Retinal pigment epithelial cell (primary cell): ENCODE measurements at regions not wholly inside any gene's neighbourhood (a gene's known extent, or its start where the extent isn't known, plus 50 kb on each side); places are given as distances from the start of the nearest gene placed in this dataset.

Experiments used
- DNase-seq: peaks from one replicate; pipeline ENCODE4 v3.0.0-alpha.2; 2010; ENCODE audit warnings: low read depth
- H3K4me3 ChIP-seq: 2 replicates; pipeline ENCODE4 v1.5.1; 2011; ENCODE audit warnings: mild to moderate bottlenecking, low read length, control low read depth, moderate library complexity
- CTCF ChIP-seq: conservative IDR thresholded peaks from 2 replicates; pipeline ENCODE4 v1.5.1; 2011; ENCODE audit warnings: low read depth, low read length, control low read depth, inconsistent platforms

- no peak overlapping the region for H3K4me3 ChIP-seq
- no peak for DNase-seq
- no peak for TF ChIP-seq CTCF
These were observed 113.0 kb downstream of the MMRN1 start for GRCh38 chr4:90007494-90008167.

GRCh38 chr4:90012918-90013317, 114.3 kb upstream of the CCSER1 start:
- no peak for TF ChIP-seq CTCF
- no peak overlapping the region for H3K4me3 ChIP-seq
- no peak for DNase-seq

- no peak for TF ChIP-seq CTCF
- no peak overlapping the region for H3K4me3 ChIP-seq
- no peak for DNase-seq
These were observed 102.7 kb upstream of the CCSER1 start for GRCh38 chr4:90024519-90024918.

- peak; percentile 50 for TF ChIP-seq CTCF
- DNase-seq: no peak
- H3K4me3 ChIP-seq: no peak overlapping the region
These were observed 101.9 kb upstream of the CCSER1 start for GRCh38 chr4:90025248-90025647.

- DNase-seq: no peak
- TF ChIP-seq CTCF: no peak
- no peak overlapping the region for H3K4me3 ChIP-seq
These were observed 99.6 kb upstream of the CCSER1 start for GRCh38 chr4:90027565-90027964.

GRCh38 chr4:90028460-90028859, 98.7 kb upstream of the CCSER1 start:
- no peak for TF ChIP-seq CTCF
- no peak overlapping the region for H3K4me3 ChIP-seq
- DNase-seq: no peak

GRCh38 chr4:90030202-90030601, 97.0 kb upstream of the CCSER1 start:
- no peak for TF ChIP-seq CTCF
- no peak for DNase-seq
- no peak overlapping the region for H3K4me3 ChIP-seq
